ENCODE measurements at regions not wholly inside any gene's neighbourhood (a gene's known extent, or its start where the extent isn't known, plus 50 kb on each side); places are given as distances from the start of the nearest gene placed in this dataset.
"Not testable (repeated sequence)": the region's sequence is repeated elsewhere in the genome, so short reads cannot be mapped to it uniquely, and the experiment has no call there.

GRCh38 chr5:42319546-42319945 is 103.7 kb upstream of the GHR start:
- TF ChIP-seq, protein P1, sequence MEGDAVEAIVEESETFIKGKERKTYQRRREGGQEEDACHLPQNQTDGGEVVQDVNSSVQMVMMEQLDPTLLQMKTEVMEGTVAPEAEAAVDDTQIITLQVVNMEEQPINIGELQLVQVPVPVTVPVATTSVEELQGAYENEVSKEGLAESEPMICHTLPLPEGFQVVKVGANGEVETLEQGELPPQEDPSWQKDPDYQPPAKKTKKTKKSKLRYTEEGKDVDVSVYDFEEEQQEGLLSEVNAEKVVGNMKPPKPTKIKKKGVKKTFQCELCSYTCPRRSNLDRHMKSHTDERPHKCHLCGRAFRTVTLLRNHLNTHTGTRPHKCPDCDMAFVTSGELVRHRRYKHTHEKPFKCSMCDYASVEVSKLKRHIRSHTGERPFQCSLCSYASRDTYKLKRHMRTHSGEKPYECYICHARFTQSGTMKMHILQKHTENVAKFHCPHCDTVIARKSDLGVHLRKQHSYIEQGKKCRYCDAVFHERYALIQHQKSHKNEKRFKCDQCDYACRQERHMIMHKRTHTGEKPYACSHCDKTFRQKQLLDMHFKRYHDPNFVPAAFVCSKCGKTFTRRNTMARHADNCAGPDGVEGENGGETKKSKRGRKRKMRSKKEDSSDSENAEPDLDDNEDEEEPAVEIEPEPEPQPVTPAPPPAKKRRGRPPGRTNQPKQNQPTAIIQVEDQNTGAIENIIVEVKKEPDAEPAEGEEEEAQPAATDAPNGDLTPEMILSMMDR (IDR thresholded peaks at IDR 0.05), result not testable (repeated sequence)
- not testable (repeated sequence) for TF ChIP-seq POLR2A (IDR thresholded peaks at IDR 0.05)
